GM19043 (cell line): ENCODE measurements at regions not wholly inside any gene's neighbourhood (a gene's known extent, or its start where the extent isn't known, plus 50 kb on each side); places are given as distances from the start of the nearest gene placed in this dataset.

Source experiments
- ATAC-seq: cut with Tn5 transposase; IDR thresholded peaks from one replicate; pipeline ENCODE4 v1.9.1; 2021; ENCODE audit warnings: low read depth; ENCODE audit not compliant: unreplicated experiment

- ATAC-seq: no peak
Observed at GRCh38 chr5:9930156-9930555, 300.0 kb upstream of the TAS2R1 start.

GRCh38 chr5:9928326-9928725 lies 298.2 kb upstream of the TAS2R1 start:
- ATAC-seq: no peak

- no peak for ATAC-seq
Observed at GRCh38 chr5:9927521-9927997, 297.4 kb upstream of the TAS2R1 start.

- no peak for ATAC-seq
Observed at GRCh38 chr5:9927106-9927505, 297.0 kb upstream of the TAS2R1 start.

- no peak for ATAC-seq
Observed at GRCh38 chr5:9924614-9925013, 294.5 kb upstream of the TAS2R1 start.

GRCh38 chr5:9922719-9923118 lies 292.6 kb upstream of the TAS2R1 start:
- no peak for ATAC-seq

GRCh38 chr5:9920697-9921096 lies 290.5 kb upstream of the TAS2R1 start:
- no peak for ATAC-seq

GRCh38 chr5:9919306-9920030 lies 289.3 kb upstream of the TAS2R1 start:
- ATAC-seq: no peak

- ATAC-seq: no peak
Observed at GRCh38 chr5:9905661-9906060, 275.5 kb upstream of the TAS2R1 start.

- ATAC-seq: no peak
Observed at GRCh38 chr5:9903801-9904200, 273.6 kb upstream of the TAS2R1 start.

GRCh38 chr5:9898319-9898718 lies 268.2 kb upstream of the TAS2R1 start:
- ATAC-seq: no peak

GRCh38 chr5:9895302-9895645 lies 265.1 kb upstream of the TAS2R1 start:
- ATAC-seq: no peak

GRCh38 chr5:9894571-9895301 lies 264.6 kb upstream of the TAS2R1 start:
- no peak for ATAC-seq

GRCh38 chr5:9892696-9893095 lies 262.5 kb upstream of the TAS2R1 start:
- no peak for ATAC-seq

GRCh38 chr5:9889511-9889910 lies 259.4 kb upstream of the TAS2R1 start:
- ATAC-seq: no peak

GRCh38 chr5:9888501-9888901 lies 258.4 kb upstream of the TAS2R1 start:
- ATAC-seq: no peak

- ATAC-seq: no peak
Observed at GRCh38 chr5:9885164-9885563, 255.0 kb upstream of the TAS2R1 start.

GRCh38 chr5:9878206-9878605 lies 248.1 kb upstream of the TAS2R1 start:
- no peak for ATAC-seq

- ATAC-seq: no peak
Observed at GRCh38 chr5:9877488-9877887, 247.3 kb upstream of the TAS2R1 start.

GRCh38 chr5:9876451-9876850 lies 246.3 kb upstream of the TAS2R1 start:
- no peak for ATAC-seq

GRCh38 chr5:9869616-9870288 lies 239.6 kb upstream of the TAS2R1 start:
- ATAC-seq: no peak

- ATAC-seq: no peak
Observed at GRCh38 chr5:9865574-9865973, 235.4 kb upstream of the TAS2R1 start.
